ENCODE measurements at regions not wholly inside any gene's neighbourhood (a gene's known extent, or its start where the extent isn't known, plus 50 kb on each side); places are given as distances from the start of the nearest gene placed in this dataset.

- Histone ChIP-seq H3K27ac (no peak overlapping the region), H3K4me1 (ENCODE audit: control insufficient read depth in 1 of 2, low read depth in 2 of 2) (no peaks in the 10 kb centered on the region), H3K36me3 (no peaks in the 10 kb centered on the region), H3K9me3 (no peaks in the 10 kb centered on the region), H3K27me3 (replicated peaks; ENCODE audit: insufficient read depth) (no peaks in the 10 kb centered on the region), H3K4me3 (no peak overlapping the region)
- TF ChIP-seq, protein P1, sequence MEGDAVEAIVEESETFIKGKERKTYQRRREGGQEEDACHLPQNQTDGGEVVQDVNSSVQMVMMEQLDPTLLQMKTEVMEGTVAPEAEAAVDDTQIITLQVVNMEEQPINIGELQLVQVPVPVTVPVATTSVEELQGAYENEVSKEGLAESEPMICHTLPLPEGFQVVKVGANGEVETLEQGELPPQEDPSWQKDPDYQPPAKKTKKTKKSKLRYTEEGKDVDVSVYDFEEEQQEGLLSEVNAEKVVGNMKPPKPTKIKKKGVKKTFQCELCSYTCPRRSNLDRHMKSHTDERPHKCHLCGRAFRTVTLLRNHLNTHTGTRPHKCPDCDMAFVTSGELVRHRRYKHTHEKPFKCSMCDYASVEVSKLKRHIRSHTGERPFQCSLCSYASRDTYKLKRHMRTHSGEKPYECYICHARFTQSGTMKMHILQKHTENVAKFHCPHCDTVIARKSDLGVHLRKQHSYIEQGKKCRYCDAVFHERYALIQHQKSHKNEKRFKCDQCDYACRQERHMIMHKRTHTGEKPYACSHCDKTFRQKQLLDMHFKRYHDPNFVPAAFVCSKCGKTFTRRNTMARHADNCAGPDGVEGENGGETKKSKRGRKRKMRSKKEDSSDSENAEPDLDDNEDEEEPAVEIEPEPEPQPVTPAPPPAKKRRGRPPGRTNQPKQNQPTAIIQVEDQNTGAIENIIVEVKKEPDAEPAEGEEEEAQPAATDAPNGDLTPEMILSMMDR (IDR thresholded peaks at IDR 0.05) = no peak
- DNase-seq (ENCODE audit: low spot score) (no peak), ATAC-seq (ENCODE audit: insufficient number of reproducible peaks, low FRiP score, low read depth) (no peak)
Observed at GRCh38 chr18:39721712-39722111, 2156.1 kb upstream of the CELF4 start.

- H3K27me3 ChIP-seq (replicated peaks; ENCODE audit: insufficient read depth) = no peaks in the 10 kb centered on the region
- no peak for DNase-seq (ENCODE audit: low spot score)
- no peaks in the 10 kb centered on the region for H3K9me3 ChIP-seq
- no peak overlapping the region for H3K4me3 ChIP-seq
- ATAC-seq (ENCODE audit: insufficient number of reproducible peaks, low FRiP score, low read depth) = no peak
- TF ChIP-seq, protein P1 (IDR thresholded peaks at IDR 0.05) = no peak
- H3K36me3 ChIP-seq = no peaks in the 10 kb centered on the region
- no peaks in the 10 kb centered on the region for H3K4me1 ChIP-seq (ENCODE audit: control insufficient read depth in 1 of 2, low read depth in 2 of 2)
- H3K27ac ChIP-seq = no peak overlapping the region
Observed at GRCh38 chr18:39713961-39714360, 2148.4 kb upstream of the CELF4 start.

DNA sequence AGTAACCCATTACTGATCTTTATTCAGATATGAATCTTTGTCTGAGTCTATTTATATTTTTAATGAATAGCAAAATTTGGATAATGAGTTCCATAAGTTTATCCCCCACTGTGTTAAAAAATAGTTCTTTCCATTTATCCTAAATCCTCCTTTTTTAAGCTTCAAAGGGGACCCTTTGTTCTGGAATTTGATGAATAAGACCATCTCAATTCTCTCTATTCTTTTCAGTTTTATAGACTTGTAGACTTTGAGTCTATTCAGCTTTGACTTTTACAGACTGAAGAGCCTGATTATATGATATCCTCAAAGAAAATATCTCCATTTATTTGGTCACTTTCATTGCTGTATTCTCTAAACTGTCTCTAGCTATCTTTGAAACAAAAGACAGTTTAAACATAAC lies 2146.1 kb upstream of the CELF4 start:
- Histone ChIP-seq H3K4me3 (no peak overlapping the region), H3K36me3 (no peaks in the 10 kb centered on the region), H3K27ac (no peak overlapping the region), H3K9me3 (no peaks in the 10 kb centered on the region), H3K27me3 (replicated peaks; ENCODE audit: insufficient read depth) (no peaks in the 10 kb centered on the region), H3K4me1 (ENCODE audit: control insufficient read depth in 1 of 2, low read depth in 2 of 2) (no peaks in the 10 kb centered on the region)
- no peak for DNase-seq (ENCODE audit: low spot score)
- ATAC-seq (ENCODE audit: insufficient number of reproducible peaks, low FRiP score, low read depth) = no peak
- TF ChIP-seq, protein P1 (IDR thresholded peaks at IDR 0.05) = no peak

DNA sequence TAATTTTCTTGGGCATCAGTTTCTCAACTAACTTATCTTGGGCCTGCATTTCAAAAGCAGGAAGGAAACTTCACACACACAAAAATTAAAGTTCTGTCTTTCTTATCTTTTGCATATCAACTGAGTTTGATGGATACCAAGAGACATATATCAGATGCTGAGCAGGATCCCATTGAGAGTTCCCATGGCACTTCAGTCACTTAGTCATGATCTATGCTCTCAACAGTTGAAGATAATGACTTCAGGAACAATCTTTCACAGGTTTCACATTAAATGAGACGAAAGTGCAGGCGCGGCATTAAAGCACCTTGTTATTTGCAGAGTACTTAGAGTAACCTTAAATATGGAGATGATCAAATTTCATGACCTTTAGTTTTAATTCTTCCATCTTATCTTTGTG lies 2139.8 kb upstream of the CELF4 start:
- H3K4me3 ChIP-seq = no peak overlapping the region
- H3K27me3 ChIP-seq (replicated peaks; ENCODE audit: insufficient read depth) = no peaks in the 10 kb centered on the region
- DNase-seq (ENCODE audit: low spot score) (no peak), ATAC-seq (ENCODE audit: insufficient number of reproducible peaks, low FRiP score, low read depth) (no peak)
- TF ChIP-seq, protein P1 (IDR thresholded peaks at IDR 0.05) = no peak
- H3K9me3 ChIP-seq = no peaks in the 10 kb centered on the region
- H3K4me1 ChIP-seq (ENCODE audit: control insufficient read depth in 1 of 2, low read depth in 2 of 2) = no peaks in the 10 kb centered on the region
- no peaks in the 10 kb centered on the region for H3K36me3 ChIP-seq
- no peak overlapping the region for H3K27ac ChIP-seq

GRCh38 chr18:39702888-39703287 lies 2137.3 kb upstream of the CELF4 start:
- H3K27ac ChIP-seq = no peak overlapping the region
- H3K4me3 ChIP-seq = no peak overlapping the region
- H3K27me3 ChIP-seq (replicated peaks; ENCODE audit: insufficient read depth) = no peaks in the 10 kb centered on the region
- H3K36me3 ChIP-seq = no peaks in the 10 kb centered on the region
- DNase-seq (ENCODE audit: low spot score) (no peak), ATAC-seq (ENCODE audit: insufficient number of reproducible peaks, low FRiP score, low read depth) (no peak)
- TF ChIP-seq, protein P1 (IDR thresholded peaks at IDR 0.05) = no peak
- H3K9me3 ChIP-seq = no peaks in the 10 kb centered on the region
- H3K4me1 ChIP-seq (ENCODE audit: control insufficient read depth in 1 of 2, low read depth in 2 of 2) = no peaks in the 10 kb centered on the region
